Choroid plexus epithelial cell (primary cell): ENCODE measurements at regions not wholly inside any gene's neighbourhood (a gene's known extent, or its start where the extent isn't known, plus 50 kb on each side); places are given as distances from the start of the nearest gene placed in this dataset.

Experiments used
- DNase-seq: peaks from one replicate; pipeline ENCODE4 v3.0.0-alpha.2; 2010; ENCODE audit warnings: low read depth
- H3K4me3 ChIP-seq: 2 replicates; pipeline ENCODE4 v1.5.1; 2011; ENCODE audit warnings: low read depth, mild to moderate bottlenecking, control low read depth, low read length, moderate library complexity
- TF ChIP-seq, protein P1 (sequence below): conservative IDR thresholded peaks from 2 replicates; pipeline ENCODE4 v1.5.1; 2011; ENCODE audit warnings: low read depth, mild to moderate bottlenecking, control low read depth, inconsistent platforms, low read length, moderate library complexity

DNA sequence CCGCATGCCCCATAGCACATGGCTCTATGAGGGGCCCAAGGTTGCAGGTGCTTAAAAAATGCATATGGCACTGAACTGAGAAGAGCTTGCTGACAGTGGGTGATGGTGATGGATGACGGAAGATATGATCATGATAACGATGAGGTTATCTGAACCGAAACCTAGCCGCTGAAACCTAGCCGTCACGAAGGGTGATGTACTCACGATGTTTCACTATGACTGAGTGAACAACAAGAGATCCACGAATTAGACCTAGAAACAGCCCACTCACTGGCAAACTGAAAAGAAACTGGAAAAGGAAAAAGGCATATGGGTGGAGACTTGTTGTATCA, 57.6 kb upstream of the BCL6 start:
- TF ChIP-seq, protein P1, sequence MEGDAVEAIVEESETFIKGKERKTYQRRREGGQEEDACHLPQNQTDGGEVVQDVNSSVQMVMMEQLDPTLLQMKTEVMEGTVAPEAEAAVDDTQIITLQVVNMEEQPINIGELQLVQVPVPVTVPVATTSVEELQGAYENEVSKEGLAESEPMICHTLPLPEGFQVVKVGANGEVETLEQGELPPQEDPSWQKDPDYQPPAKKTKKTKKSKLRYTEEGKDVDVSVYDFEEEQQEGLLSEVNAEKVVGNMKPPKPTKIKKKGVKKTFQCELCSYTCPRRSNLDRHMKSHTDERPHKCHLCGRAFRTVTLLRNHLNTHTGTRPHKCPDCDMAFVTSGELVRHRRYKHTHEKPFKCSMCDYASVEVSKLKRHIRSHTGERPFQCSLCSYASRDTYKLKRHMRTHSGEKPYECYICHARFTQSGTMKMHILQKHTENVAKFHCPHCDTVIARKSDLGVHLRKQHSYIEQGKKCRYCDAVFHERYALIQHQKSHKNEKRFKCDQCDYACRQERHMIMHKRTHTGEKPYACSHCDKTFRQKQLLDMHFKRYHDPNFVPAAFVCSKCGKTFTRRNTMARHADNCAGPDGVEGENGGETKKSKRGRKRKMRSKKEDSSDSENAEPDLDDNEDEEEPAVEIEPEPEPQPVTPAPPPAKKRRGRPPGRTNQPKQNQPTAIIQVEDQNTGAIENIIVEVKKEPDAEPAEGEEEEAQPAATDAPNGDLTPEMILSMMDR, result no peak
- no peak overlapping the region for H3K4me3 ChIP-seq
- DNase-seq, result no peak

DNA sequence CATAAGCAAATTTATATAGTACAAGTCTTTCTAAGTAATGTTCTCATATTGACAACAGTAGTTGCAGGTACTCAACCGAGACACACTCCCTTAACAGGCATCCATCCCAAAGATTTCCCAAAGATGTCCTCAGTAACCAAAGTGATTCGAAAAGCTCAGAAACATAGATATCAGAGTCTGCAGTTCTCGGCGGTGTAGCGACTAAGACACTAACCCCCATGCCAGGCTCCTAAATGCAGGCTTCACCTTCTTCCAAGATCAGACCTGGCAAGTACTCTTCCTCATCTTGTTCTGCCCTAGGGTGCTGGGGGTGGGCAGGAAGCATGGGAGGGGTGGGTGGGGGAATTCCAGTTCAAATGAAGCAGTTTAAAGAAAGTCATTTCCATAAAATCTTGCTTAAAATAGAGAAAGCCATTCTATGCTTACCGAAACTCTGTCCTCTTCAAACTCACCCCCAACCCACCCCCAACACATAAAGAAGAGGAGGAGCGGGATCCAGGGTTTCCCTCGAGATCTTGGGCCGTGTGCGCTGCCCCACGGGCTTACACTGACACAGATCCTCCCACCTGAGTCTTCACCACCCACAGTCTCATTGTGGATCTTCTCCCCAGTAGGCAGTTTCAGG, 59.0 kb upstream of the BCL6 start:
- no peak for DNase-seq
- no peak overlapping the region for H3K4me3 ChIP-seq
- TF ChIP-seq, protein P1, result no peak

DNA sequence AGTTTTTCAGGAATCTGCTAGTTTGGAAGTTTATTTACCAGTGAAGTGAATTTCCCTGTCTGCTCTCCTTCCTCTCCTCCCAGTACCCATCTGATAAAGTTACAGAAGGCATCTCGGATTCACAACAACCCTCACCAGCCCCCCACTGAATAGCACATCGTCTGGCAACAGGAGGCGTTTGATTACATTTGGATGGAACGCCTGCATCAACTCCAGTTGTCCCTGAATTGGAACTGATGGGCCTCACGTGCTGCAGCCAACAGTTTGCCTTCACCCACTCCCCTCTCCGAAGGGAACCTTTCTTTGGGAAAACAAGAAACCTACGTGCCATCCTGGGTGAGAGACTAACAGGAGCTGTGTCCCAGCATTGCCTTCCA, 59.5 kb upstream of the BCL6 start:
- H3K4me3 ChIP-seq, result no peak overlapping the region
- DNase-seq, result no peak
- TF ChIP-seq, protein P1, result no peak

DNA sequence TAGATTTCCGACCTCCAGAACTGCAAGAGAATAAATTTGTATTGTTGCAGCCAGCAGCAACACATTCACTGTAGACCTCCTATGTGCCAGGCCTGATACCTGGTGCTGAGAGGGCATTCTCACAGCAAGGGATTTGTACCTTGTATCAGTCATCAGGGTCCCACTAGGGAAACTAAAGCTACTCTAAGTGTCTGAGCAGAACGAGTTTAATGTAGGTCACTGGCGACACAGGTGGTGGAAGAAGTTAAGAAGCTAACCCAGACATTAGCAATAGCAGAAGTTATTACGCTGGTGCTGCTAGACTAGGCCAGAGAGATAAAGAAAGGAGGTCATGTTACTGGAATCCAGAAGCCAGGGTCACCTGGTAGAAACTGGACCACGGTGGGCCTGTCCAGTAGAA, 60.5 kb upstream of the BCL6 start:
- TF ChIP-seq, protein P1, result no peak
- DNase-seq, result no peak
- H3K4me3 ChIP-seq, result no peak overlapping the region

DNA sequence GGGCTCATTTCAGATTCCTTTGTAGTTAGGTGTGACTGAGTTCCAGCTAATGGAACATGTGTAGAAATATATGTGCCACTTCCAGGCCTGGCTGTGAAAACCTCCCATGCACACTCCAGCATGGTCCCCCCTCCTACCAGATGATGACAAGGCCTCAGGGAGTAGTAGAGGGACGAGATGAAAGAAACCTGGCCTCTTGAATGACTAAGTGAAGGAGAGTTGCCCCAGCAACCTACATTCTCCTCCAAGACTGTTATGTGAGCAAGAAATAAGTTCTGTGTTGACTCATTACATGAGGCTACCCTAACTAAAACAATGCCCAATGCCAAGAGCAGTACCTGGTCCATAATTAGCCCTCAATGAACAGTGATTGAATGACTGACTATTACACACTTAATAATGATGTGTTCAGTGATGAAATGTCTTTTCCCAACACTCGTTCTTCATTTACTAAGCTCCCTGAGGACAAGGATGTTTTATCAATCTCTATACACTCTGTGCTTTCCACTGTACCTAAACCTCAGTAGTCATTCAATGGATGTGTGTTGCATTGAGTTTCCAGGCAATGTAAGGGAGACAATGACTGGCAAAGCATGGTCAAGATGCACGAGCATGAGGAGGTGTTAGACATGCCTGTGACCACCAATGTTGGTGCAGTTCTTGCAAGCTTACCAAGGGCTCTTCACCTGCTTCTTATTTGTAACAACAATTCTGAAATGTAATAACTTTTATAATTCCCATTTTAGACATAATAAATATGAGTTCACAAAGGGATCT, 62.0 kb upstream of the BCL6 start:
- DNase-seq, result peak; percentile 59
- TF ChIP-seq, protein P1, result no peak

DNA sequence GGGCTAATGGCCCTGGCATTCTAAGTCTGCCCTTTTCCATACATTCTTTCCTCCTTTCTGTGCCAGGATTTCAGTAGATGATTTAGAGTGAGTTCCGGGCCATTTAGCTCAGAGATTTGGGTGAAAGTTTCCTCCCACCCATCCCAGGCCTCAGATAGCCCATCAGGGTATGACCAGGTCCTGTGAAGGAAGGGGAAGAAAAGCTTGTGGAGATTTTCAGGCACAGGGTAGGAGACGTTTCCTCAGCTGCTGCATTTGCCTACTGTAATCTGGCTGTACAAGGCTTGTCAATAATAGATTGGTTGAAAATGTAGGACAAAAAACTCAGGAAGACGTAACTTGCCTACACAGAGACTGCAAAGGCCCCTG, 63.2 kb upstream of the BCL6 start:
- no peak for DNase-seq
- no peak overlapping the region for H3K4me3 ChIP-seq
- TF ChIP-seq, protein P1, result no peak

More for the DNA sequence above, 62.0 kb upstream of the BCL6 start:
- no peak overlapping the region for H3K4me3 ChIP-seq

DNA sequence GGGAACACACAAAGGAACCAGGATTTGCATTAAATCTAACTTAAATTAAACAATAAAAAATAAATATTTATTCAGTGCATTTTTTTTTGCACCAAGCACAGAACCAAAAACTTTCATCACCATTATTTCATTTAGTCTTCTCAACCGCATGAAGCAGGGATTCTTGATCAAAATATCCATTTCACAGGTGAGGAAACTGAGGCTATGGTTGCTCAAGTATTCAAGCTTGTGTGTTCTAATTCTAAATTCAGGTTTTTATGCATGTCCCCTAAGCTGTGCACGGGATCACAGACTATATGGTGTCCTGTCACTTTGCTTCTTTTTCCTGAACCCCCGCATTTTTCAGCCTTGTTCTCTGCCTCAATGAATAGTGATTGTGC, 64.3 kb upstream of the BCL6 start:
- DNase-seq, result no peak
- TF ChIP-seq, protein P1, result no peak
- H3K4me3 ChIP-seq, result no peak overlapping the region
